CD4-positive, alpha-beta T cell treated with Interleukin-6 for 4 hours (primary cell): ENCODE measurements at regions not wholly inside any gene's neighbourhood (a gene's known extent, or its start where the extent isn't known, plus 50 kb on each side); places are given as distances from the start of the nearest gene placed in this dataset.

ENCODE experiments used
- DNase-seq: peaks from one replicate; pipeline ENCODE4 v3.0.0-alpha.2; 2020; ENCODE audit warnings: mixed read lengths

GRCh38 chr3:34924961-34925360 lies 714.4 kb upstream of the ARPP21 start:
- no peak for DNase-seq

- DNase-seq, result no peak
These were observed 713.5 kb upstream of the ARPP21 start for GRCh38 chr3:34925851-34926250.

- DNase-seq, result no peak
These were observed 710.3 kb upstream of the ARPP21 start for GRCh38 chr3:34929036-34929435.

GRCh38 chr3:34934660-34935059 lies 704.7 kb upstream of the ARPP21 start:
- DNase-seq, result no peak

GRCh38 chr3:34938784-34939183 lies 700.5 kb upstream of the ARPP21 start:
- DNase-seq, result no peak

GRCh38 chr3:34942256-34942655 lies 697.1 kb upstream of the ARPP21 start:
- no peak for DNase-seq

- DNase-seq, result no peak
These were observed 691.5 kb upstream of the ARPP21 start for GRCh38 chr3:34947834-34948233.

- no peak for DNase-seq
These were observed 690.8 kb upstream of the ARPP21 start for GRCh38 chr3:34948517-34948916.

- DNase-seq, result no peak
These were observed 683.6 kb upstream of the ARPP21 start for GRCh38 chr3:34955680-34956079.

GRCh38 chr3:34956511-34956910 lies 682.8 kb upstream of the ARPP21 start:
- DNase-seq, result no peak

- no peak for DNase-seq
These were observed 681.6 kb upstream of the ARPP21 start for GRCh38 chr3:34957677-34958076.

GRCh38 chr3:34969513-34969912 lies 669.8 kb upstream of the ARPP21 start:
- DNase-seq, result no peak

- no peak for DNase-seq
These were observed 666.8 kb upstream of the ARPP21 start for GRCh38 chr3:34972481-34972880.

GRCh38 chr3:34973586-34973985 lies 665.7 kb upstream of the ARPP21 start:
- DNase-seq, result no peak

- no peak for DNase-seq
These were observed 655.7 kb upstream of the ARPP21 start for GRCh38 chr3:34983631-34984030.

- no peak for DNase-seq
These were observed 651.0 kb upstream of the ARPP21 start for GRCh38 chr3:34988296-34988695.

- no peak for DNase-seq
These were observed 643.4 kb upstream of the ARPP21 start for GRCh38 chr3:34995796-34996430.

- DNase-seq, result no peak
These were observed 640.4 kb upstream of the ARPP21 start for GRCh38 chr3:34998902-34999301.

GRCh38 chr3:35012214-35012613 lies 627.1 kb upstream of the ARPP21 start:
- no peak for DNase-seq

- DNase-seq, result no peak
These were observed 611.2 kb upstream of the ARPP21 start for GRCh38 chr3:35028157-35028556.

GRCh38 chr3:35042210-35042991 lies 596.9 kb upstream of the ARPP21 start:
- no peak for DNase-seq

- DNase-seq, result no peak
These were observed 596.3 kb upstream of the ARPP21 start for GRCh38 chr3:35043040-35043439.

GRCh38 chr3:35044190-35044589 lies 595.1 kb upstream of the ARPP21 start:
- no peak for DNase-seq

GRCh38 chr3:35045118-35045517 lies 594.2 kb upstream of the ARPP21 start:
- DNase-seq, result no peak

- DNase-seq, result no peak
These were observed 574.6 kb upstream of the ARPP21 start for GRCh38 chr3:35064761-35065160.
